Osteocyte (in vitro differentiated cells): ENCODE measurements at regions not wholly inside any gene's neighbourhood (a gene's known extent, or its start where the extent isn't known, plus 50 kb on each side); places are given as distances from the start of the nearest gene placed in this dataset.

Source experiments
- DNase-seq: peaks from one replicate; pipeline ENCODE4 v3.0.0; 2021; ENCODE audit warnings: mixed read lengths; ENCODE audit not compliant: unreplicated experiment; ENCODE audit errors: extremely low spot score
- H3K27ac Mint-ChIP-seq: one replicate; pipeline ENCODE4 v1.8.0; 2021; ENCODE audit warnings: mild to moderate bottlenecking, mixed read lengths; ENCODE audit not compliant: unreplicated experiment
- H3K27me3 Mint-ChIP-seq: one replicate; pipeline ENCODE4 v1.8.0; 2021; ENCODE audit warnings: mixed read lengths; ENCODE audit not compliant: unreplicated experiment
- H3K36me3 Mint-ChIP-seq: one replicate; pipeline ENCODE4 v1.8.0; 2021; ENCODE audit warnings: mixed read lengths; ENCODE audit not compliant: unreplicated experiment
- H3K4me1 Mint-ChIP-seq: one replicate; pipeline ENCODE4 v1.8.0; 2021; ENCODE audit warnings: mixed read lengths; ENCODE audit not compliant: unreplicated experiment
- H3K4me3 Mint-ChIP-seq: one replicate; pipeline ENCODE4 v1.8.0; 2021; ENCODE audit warnings: mild to moderate bottlenecking, moderate library complexity, mixed read lengths; ENCODE audit not compliant: unreplicated experiment
- H3K9me3 Mint-ChIP-seq: one replicate; pipeline ENCODE4 v1.8.0; 2021; ENCODE audit warnings: mixed read lengths; ENCODE audit not compliant: unreplicated experiment
- TF ChIP-seq, protein P1 (sequence below): fragments of 200-600 bp; sonication (generic); IDR thresholded peaks from 2 replicates; pipeline ENCODE4 v1.5.0; 2021; ENCODE audit warnings: antibody characterized with exemption, mild to moderate bottlenecking, moderate library complexity

DNA sequence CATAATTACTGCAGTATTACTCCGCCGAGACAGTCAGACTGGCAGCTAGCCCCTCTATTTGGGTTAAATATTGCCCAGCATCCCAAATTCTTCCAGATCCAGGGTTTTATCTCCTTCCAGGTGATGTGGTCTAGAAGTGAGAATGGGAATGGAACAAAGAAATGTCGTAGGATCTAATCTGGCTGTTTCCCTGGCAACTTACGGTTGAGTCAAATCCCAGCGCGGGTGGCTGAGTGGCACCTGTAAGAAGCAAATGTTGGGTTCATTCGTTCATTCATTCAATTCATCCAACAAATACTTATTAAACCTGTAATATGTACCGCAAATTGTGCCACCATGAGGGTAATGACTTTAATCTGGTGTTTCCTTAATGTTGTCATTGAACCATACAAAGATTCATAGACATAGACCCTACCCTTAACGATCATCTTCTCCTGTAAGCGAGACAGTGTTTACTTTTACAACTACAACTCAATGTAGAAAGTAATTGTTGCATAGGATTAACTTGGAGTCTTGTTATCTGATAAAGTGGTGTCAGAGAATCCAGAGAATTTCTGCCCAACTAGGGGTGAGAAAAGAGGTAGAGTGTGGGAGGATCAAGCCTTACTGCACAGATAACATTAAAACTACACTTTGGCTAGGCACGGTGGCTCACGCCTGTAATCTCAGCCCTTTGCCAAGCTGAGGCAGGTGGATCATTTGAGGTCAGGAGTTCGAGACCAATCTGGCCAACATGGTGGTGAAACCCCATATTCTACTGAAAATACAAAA lies 91.3 kb upstream of the ADGRF1 start:
- no peak overlapping the region for H3K4me3 Mint-ChIP-seq
- no peak for DNase-seq
- H3K27ac Mint-ChIP-seq = no peak overlapping the region
- peaks cover 22% of the 10 kb centered on the region for H3K4me1 Mint-ChIP-seq
- peaks cover 4% of the 10 kb centered on the region for H3K27me3 Mint-ChIP-seq
- no peaks in the 10 kb centered on the region for H3K9me3 Mint-ChIP-seq
- H3K36me3 Mint-ChIP-seq = no peaks in the 10 kb centered on the region
- TF ChIP-seq, protein P1, sequence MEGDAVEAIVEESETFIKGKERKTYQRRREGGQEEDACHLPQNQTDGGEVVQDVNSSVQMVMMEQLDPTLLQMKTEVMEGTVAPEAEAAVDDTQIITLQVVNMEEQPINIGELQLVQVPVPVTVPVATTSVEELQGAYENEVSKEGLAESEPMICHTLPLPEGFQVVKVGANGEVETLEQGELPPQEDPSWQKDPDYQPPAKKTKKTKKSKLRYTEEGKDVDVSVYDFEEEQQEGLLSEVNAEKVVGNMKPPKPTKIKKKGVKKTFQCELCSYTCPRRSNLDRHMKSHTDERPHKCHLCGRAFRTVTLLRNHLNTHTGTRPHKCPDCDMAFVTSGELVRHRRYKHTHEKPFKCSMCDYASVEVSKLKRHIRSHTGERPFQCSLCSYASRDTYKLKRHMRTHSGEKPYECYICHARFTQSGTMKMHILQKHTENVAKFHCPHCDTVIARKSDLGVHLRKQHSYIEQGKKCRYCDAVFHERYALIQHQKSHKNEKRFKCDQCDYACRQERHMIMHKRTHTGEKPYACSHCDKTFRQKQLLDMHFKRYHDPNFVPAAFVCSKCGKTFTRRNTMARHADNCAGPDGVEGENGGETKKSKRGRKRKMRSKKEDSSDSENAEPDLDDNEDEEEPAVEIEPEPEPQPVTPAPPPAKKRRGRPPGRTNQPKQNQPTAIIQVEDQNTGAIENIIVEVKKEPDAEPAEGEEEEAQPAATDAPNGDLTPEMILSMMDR = no peak

DNA sequence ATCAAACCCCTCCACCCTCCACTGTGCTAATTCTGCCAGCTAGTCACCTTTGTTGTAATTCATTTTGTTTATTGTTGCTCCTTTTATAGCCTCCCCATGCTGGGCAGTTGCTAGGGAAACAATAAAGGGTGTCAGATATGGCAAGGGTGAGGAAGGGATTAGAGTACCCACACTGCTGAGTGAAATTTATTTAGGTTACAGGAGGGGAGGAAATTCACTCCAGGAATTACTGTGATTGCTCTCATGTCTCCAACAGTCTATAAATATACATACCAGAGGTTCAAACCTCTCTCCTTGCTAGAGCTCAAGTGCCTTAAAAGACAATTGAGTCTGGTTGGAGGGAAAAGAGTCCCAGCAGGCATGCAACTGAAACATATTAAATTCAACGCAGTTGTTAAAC lies 90.6 kb upstream of the ADGRF1 start:
- H3K27ac Mint-ChIP-seq = no peak overlapping the region
- DNase-seq = no peak
- H3K4me3 Mint-ChIP-seq = no peak overlapping the region
- no peaks in the 10 kb centered on the region for H3K9me3 Mint-ChIP-seq
- peaks cover 4% of the 10 kb centered on the region for H3K27me3 Mint-ChIP-seq
- H3K4me1 Mint-ChIP-seq = peaks cover 22% of the 10 kb centered on the region
- TF ChIP-seq, protein P1 = no peak
- H3K36me3 Mint-ChIP-seq = no peaks in the 10 kb centered on the region

DNA sequence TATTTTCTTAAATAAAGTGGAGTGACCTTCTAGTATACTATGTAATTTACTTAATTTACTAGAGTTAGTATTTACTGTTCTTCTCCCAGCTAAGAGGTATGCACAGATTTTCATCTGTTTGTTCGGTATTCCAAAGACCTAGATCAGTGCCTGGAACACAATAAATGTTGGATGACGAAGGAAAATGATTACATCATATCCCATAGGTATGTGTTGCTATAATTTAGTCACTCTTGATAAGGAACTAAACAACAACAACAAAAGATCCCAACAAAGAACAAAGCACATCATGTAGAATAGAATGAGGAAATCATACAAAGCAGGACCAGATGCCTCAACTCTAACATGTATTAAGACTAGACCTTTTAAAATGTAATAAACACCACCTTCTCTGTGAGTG lies 89.6 kb upstream of the ADGRF1 start:
- DNase-seq = no peak
- Mint-ChIP-seq H3K9me3 (no peaks in the 10 kb centered on the region), H3K4me1 (peaks cover 28% of the 10 kb centered on the region), H3K36me3 (no peaks in the 10 kb centered on the region), H3K27me3 (peaks cover 4% of the 10 kb centered on the region), H3K27ac (no peak overlapping the region), H3K4me3 (no peak overlapping the region)
- TF ChIP-seq, protein P1 = no peak

DNA sequence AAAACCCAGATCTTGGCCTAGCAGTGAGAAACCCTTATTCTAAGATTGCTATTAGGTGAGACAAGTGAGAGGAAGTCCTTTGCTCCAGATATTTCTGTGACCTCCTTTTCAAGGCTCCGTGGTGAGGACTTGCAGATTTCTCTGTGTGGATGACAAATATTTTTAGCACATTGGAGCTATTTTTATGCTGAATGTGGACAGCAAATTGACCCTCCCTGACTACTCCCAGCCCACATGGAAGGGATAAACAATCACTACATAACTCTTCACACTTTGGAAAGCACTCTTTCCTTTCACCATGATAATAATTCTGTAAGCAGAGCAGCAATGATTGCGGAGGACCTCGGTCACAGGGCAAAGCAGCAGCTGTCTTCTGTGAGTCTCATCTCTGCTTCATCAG lies 88.0 kb upstream of the ADGRF1 start:
- H3K36me3 Mint-ChIP-seq = no peaks in the 10 kb centered on the region
- H3K4me1 Mint-ChIP-seq = peaks cover 27% of the 10 kb centered on the region
- no peaks in the 10 kb centered on the region for H3K27me3 Mint-ChIP-seq
- TF ChIP-seq, protein P1 = no peak
- no peak overlapping the region for H3K4me3 Mint-ChIP-seq
- no peak for DNase-seq
- no peak overlapping the region for H3K27ac Mint-ChIP-seq
- no peaks in the 10 kb centered on the region for H3K9me3 Mint-ChIP-seq

DNA sequence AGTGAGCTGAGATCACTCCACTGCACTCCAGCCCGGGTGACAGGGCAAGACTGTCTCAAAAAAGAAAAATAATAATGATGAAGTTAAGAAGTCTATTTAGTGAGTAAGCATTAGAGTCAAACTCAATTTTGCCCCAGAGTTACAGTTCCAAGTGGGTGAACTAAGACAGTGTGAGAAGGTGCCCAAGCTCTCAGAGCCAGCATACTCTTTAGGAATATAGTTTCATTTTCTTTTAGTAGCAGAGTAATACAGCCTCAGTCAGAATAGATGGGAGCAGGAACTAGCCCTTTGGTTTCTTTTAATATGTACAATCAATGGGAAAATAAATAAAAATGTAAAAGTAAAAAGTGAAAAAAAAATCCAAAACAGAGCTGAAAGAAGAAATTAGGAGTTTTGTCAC lies 87.0 kb upstream of the ADGRF1 start:
- no peaks in the 10 kb centered on the region for H3K9me3 Mint-ChIP-seq
- peaks cover under 1% of the 10 kb centered on the region for H3K27me3 Mint-ChIP-seq
- H3K4me3 Mint-ChIP-seq = no peak overlapping the region
- H3K4me1 Mint-ChIP-seq = peaks cover 18% of the 10 kb centered on the region
- TF ChIP-seq, protein P1 = no peak
- no peak for DNase-seq
- H3K27ac Mint-ChIP-seq = no peak overlapping the region
- no peaks in the 10 kb centered on the region for H3K36me3 Mint-ChIP-seq
